ENCODE measurements at regions not wholly inside any gene's neighbourhood (a gene's known extent, or its start where the extent isn't known, plus 50 kb on each side); places are given as distances from the start of the nearest gene placed in this dataset.

DNA sequence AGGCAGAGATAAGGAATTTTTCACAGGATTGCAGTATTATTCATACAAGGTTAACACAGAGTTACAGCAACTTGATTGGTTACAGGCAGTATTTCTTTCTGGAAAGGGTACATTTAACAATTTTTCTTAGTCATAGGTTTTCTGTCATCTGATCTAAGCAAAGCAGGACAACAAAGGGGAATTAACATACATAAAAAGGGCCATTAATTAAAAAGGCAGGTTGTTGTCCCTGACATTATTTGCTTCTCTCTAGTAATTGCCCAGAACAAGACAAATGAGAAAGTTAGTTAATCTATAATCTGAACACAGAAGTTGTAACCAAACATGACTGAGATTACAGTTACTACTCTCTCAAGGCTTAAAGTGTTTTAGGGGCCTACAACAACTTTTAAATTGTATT is 291.4 kb upstream of the LRRTM4 start (continued):
- TF ChIP-seq ZBTB43 (CRISPR knock-in tag; IDR thresholded peaks at IDR 0.05) (no peak), MYBL2 (CRISPR knock-in tag; IDR thresholded peaks at IDR 0.05) (no peak), USF2 (CRISPR knock-in tag; IDR thresholded peaks at IDR 0.05) (no peak), ESRRA (CRISPR knock-in tag; IDR thresholded peaks at IDR 0.05; ENCODE audit: borderline replicate concordance) (no peak), KAT7 (CRISPR knock-in tag; IDR thresholded peaks at IDR 0.05; ENCODE audit: borderline replicate concordance) (no peak), CDX4 (CRISPR knock-in tag; IDR thresholded peaks at IDR 0.05; ENCODE audit: borderline replicate concordance) (no peak), CREM (CRISPR knock-in tag; IDR thresholded peaks at IDR 0.05) (no peak), ERG (CRISPR knock-in tag; IDR thresholded peaks at IDR 0.05) (no peak), RELA (CRISPR knock-in tag; IDR thresholded peaks at IDR 0.05; ENCODE audit: borderline replicate concordance) (no peak)
- TF ChIP-seq, protein P1, sequence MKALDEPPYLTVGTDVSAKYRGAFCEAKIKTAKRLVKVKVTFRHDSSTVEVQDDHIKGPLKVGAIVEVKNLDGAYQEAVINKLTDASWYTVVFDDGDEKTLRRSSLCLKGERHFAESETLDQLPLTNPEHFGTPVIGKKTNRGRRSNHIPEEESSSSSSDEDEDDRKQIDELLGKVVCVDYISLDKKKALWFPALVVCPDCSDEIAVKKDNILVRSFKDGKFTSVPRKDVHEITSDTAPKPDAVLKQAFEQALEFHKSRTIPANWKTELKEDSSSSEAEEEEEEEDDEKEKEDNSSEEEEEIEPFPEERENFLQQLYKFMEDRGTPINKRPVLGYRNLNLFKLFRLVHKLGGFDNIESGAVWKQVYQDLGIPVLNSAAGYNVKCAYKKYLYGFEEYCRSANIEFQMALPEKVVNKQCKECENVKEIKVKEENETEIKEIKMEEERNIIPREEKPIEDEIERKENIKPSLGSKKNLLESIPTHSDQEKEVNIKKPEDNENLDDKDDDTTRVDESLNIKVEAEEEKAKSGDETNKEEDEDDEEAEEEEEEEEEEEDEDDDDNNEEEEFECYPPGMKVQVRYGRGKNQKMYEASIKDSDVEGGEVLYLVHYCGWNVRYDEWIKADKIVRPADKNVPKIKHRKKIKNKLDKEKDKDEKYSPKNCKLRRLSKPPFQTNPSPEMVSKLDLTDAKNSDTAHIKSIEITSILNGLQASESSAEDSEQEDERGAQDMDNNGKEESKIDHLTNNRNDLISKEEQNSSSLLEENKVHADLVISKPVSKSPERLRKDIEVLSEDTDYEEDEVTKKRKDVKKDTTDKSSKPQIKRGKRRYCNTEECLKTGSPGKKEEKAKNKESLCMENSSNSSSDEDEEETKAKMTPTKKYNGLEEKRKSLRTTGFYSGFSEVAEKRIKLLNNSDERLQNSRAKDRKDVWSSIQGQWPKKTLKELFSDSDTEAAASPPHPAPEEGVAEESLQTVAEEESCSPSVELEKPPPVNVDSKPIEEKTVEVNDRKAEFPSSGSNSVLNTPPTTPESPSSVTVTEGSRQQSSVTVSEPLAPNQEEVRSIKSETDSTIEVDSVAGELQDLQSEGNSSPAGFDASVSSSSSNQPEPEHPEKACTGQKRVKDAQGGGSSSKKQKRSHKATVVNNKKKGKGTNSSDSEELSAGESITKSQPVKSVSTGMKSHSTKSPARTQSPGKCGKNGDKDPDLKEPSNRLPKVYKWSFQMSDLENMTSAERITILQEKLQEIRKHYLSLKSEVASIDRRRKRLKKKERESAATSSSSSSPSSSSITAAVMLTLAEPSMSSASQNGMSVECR (CRISPR knock-in tag; IDR thresholded peaks at IDR 0.05; ENCODE audit: borderline replicate concordance), result no peak

GRCh38 chr2:77816618-77817017 is 294.4 kb upstream of the LRRTM4 start:
- Mint-ChIP-seq H3K36me3 (peaks cover 8% of the 10 kb centered on the region), H3K4me1 (peaks cover 19% of the 10 kb centered on the region), H3K9me3 (peaks cover 14% of the 10 kb centered on the region), H3K27ac (peak overlapping the region; percentile 43), H3K4me3 (no peak overlapping the region), H3K27me3 (ENCODE audit: low read depth) (no peaks in the 10 kb centered on the region)
- DNase-seq (ENCODE audit: low spot score) (no peak), ATAC-seq (no peak)
- CTCF ChIA-PET, result no interaction called here
- no peak for TF ChIP-seq RORB (CRISPR knock-in tag; IDR thresholded peaks at IDR 0.05)
- TF ChIP-seq NFATC4 (CRISPR knock-in tag; IDR thresholded peaks at IDR 0.05), result no peak
- TF ChIP-seq, protein P2, sequence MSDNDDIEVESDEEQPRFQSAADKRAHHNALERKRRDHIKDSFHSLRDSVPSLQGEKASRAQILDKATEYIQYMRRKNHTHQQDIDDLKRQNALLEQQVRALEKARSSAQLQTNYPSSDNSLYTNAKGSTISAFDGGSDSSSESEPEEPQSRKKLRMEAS (CRISPR knock-in tag; IDR thresholded peaks at IDR 0.05), result no peak
- TF ChIP-seq KAT7 (CRISPR knock-in tag; IDR thresholded peaks at IDR 0.05; ENCODE audit: borderline replicate concordance), result no peak
- TF ChIP-seq JAZF1 (CRISPR knock-in tag; IDR thresholded peaks at IDR 0.05), result no peak
- TF ChIP-seq, protein P3, sequence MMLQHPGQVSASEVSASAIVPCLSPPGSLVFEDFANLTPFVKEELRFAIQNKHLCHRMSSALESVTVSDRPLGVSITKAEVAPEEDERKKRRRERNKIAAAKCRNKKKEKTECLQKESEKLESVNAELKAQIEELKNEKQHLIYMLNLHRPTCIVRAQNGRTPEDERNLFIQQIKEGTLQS (CRISPR knock-in tag; conservative IDR thresholded peaks at IDR 0.05), result no peak
- no peak for TF ChIP-seq NR1H2 (CRISPR knock-in tag; IDR thresholded peaks at IDR 0.05)
- TF ChIP-seq SMAD3 (CRISPR knock-in tag; IDR thresholded peaks at IDR 0.05; ENCODE audit: borderline replicate concordance), result no peak
- no peak for TF ChIP-seq FOXK1 (CRISPR knock-in tag; IDR thresholded peaks at IDR 0.05)
- no peak for TF ChIP-seq FOXJ3 (CRISPR knock-in tag; IDR thresholded peaks at IDR 0.05; ENCODE audit: borderline replicate concordance)
- POLR2A ChIA-PET, result interaction anchor here (0.6 kb wide), 1 partner anchor 227 kb away, joined by 3 read pairs; no protein-coding TSS in a partner anchor
